ENCODE measurements at regions not wholly inside any gene's neighbourhood (a gene's known extent, or its start where the extent isn't known, plus 50 kb on each side); places are given as distances from the start of the nearest gene placed in this dataset.

DNA sequence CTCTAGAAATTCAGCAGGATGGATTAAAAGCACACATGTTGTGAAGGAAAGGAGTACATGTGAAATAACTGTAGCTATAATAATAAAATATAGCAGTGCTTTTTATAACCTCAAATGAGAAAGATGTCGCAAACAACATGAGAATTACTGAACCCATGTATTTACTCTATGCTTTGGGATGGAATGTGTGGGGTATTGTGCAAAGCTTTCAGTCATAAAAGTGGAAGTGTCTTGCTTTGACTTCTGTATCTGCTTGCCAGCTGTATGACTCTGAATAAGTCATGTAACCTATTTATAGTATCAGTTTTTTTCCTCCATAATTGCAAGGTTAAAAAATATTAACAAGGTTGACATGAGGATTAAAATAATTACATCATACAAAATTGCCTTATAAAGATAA lies 519.3 kb upstream of the CADM2 start:
- H3K27ac Mint-ChIP-seq = no peak overlapping the region
- H3K9me3 Mint-ChIP-seq = no peaks in the 10 kb centered on the region
- TF ChIP-seq, protein P1, sequence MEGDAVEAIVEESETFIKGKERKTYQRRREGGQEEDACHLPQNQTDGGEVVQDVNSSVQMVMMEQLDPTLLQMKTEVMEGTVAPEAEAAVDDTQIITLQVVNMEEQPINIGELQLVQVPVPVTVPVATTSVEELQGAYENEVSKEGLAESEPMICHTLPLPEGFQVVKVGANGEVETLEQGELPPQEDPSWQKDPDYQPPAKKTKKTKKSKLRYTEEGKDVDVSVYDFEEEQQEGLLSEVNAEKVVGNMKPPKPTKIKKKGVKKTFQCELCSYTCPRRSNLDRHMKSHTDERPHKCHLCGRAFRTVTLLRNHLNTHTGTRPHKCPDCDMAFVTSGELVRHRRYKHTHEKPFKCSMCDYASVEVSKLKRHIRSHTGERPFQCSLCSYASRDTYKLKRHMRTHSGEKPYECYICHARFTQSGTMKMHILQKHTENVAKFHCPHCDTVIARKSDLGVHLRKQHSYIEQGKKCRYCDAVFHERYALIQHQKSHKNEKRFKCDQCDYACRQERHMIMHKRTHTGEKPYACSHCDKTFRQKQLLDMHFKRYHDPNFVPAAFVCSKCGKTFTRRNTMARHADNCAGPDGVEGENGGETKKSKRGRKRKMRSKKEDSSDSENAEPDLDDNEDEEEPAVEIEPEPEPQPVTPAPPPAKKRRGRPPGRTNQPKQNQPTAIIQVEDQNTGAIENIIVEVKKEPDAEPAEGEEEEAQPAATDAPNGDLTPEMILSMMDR (conservative IDR thresholded peaks at IDR 0.05) = no peak
- H3K27me3 Mint-ChIP-seq = no peaks in the 10 kb centered on the region
- H3K4me3 Mint-ChIP-seq = no peak overlapping the region
- H3K4me1 Mint-ChIP-seq (ENCODE audit: unreplicated experiment) = no peaks in the 10 kb centered on the region
- H3K36me3 Mint-ChIP-seq = no peaks in the 10 kb centered on the region
- no peak for DNase-seq (ENCODE audit: extremely low spot score, unreplicated experiment)

DNA sequence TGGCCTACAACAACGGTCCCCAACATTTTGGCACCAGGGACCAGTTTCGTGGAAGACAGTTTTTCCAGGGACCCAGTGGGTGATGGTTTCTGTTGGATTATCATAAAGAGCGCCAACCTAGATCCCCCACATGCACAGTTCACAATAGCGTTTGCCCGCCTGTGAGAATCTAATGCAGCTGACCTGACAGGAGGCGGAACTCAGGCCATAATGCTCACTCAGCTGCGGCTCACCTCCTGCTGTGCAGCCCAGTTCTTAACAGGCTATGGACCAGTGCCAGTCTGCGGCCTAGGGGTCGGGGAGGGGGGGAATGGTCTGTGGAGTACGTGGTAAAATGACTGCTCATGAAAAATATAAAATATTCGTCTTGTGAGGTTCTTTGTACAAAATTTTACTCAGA lies 518.5 kb upstream of the CADM2 start:
- H3K27me3 Mint-ChIP-seq = no peaks in the 10 kb centered on the region
- no peaks in the 10 kb centered on the region for H3K36me3 Mint-ChIP-seq
- no peak for DNase-seq (ENCODE audit: extremely low spot score, unreplicated experiment)
- TF ChIP-seq, protein P1 (conservative IDR thresholded peaks at IDR 0.05) = no peak
- H3K9me3 Mint-ChIP-seq = no peaks in the 10 kb centered on the region
- no peak overlapping the region for H3K27ac Mint-ChIP-seq
- no peaks in the 10 kb centered on the region for H3K4me1 Mint-ChIP-seq (ENCODE audit: unreplicated experiment)
- H3K4me3 Mint-ChIP-seq = no peak overlapping the region

DNA sequence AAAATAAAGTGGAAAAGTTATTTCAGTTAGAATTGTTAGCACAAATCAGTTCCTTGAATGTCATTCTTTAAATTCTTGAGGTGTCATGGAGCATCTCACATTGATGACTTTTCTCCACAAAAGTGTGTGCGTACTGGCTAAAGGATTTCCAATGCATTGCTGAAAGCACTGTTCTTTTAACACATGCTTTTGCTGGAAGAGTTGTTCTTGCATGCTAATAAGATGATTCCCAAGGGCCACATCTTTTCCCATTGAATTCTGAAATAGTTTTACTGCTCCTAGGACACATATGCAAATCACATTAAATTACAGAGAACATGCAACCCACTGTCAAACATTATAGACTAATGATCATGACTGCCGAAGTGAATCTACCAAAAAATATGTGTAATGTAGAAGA lies 516.3 kb upstream of the CADM2 start:
- DNase-seq (ENCODE audit: extremely low spot score, unreplicated experiment) = no peak
- H3K9me3 Mint-ChIP-seq = no peaks in the 10 kb centered on the region
- no peaks in the 10 kb centered on the region for H3K36me3 Mint-ChIP-seq
- TF ChIP-seq, protein P1 (conservative IDR thresholded peaks at IDR 0.05) = no peak
- H3K27me3 Mint-ChIP-seq = no peaks in the 10 kb centered on the region
- no peak overlapping the region for H3K4me3 Mint-ChIP-seq
- H3K4me1 Mint-ChIP-seq (ENCODE audit: unreplicated experiment) = no peaks in the 10 kb centered on the region
- H3K27ac Mint-ChIP-seq = no peak overlapping the region

DNA sequence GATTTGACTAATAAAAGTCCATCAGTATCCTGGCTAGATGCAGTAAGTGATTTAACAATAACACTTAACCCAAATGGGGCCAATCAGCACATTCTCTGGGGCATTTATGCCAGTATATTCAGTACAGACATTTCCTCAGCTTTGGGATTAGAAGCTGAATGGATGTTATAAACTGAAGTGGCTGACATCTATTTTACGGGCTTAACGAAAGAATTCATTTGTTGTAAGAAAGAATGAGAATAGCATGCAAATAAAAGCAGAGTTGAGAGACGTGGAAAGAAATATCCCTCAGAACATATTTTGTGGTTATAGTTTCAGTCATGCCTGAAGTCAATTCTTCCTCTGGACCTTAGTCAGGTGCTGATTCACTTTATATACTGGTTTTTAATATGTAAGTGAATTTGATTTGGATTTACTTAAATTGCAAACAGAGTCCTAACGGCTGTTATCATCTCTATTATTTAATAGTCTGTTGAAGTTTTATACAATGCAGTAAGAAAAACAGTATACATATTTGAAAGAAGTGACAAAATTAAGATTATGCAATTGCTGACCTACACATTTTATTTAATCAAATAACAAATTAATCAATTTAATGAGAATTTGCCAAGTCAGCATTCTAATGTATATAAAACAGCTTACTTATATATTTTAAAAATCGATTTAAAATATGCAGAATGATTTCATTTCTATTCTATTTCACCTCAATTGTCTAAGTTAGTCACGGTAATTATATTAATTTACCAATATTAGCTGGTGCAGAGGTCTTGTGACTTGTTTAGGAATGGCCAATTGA lies 513.9 kb upstream of the CADM2 start:
- no peak overlapping the region for H3K27ac Mint-ChIP-seq
- no peaks in the 10 kb centered on the region for H3K9me3 Mint-ChIP-seq
- H3K4me1 Mint-ChIP-seq (ENCODE audit: unreplicated experiment) = no peaks in the 10 kb centered on the region
- no peaks in the 10 kb centered on the region for H3K36me3 Mint-ChIP-seq
- no peaks in the 10 kb centered on the region for H3K27me3 Mint-ChIP-seq
- DNase-seq (ENCODE audit: extremely low spot score, unreplicated experiment) = no peak
- H3K4me3 Mint-ChIP-seq = no peak overlapping the region
- TF ChIP-seq, protein P1 (conservative IDR thresholded peaks at IDR 0.05) = no peak

DNA sequence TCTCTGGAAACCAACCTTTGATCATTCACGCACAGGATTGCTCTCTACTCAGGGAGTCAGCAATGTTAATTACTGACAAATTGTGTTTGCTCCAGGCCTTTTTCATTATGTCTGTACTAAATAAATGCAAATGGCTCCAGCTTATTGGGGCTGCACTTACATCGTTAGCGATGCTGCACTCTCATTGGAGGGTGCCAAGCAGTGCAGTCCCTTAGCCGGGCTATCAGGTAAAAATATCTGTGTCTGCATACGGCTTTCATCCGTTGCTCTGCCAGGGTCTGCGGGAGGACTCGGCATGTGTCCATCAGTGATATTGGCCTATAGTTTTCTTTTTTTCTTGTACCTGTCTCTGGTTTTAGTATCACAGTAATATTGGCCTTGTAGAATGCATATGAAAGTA lies 471.5 kb upstream of the CADM2 start:
- no peak overlapping the region for H3K4me3 Mint-ChIP-seq
- no peaks in the 10 kb centered on the region for H3K36me3 Mint-ChIP-seq
- H3K9me3 Mint-ChIP-seq = peaks cover 4% of the 10 kb centered on the region
- no peak overlapping the region for H3K27ac Mint-ChIP-seq
- H3K4me1 Mint-ChIP-seq (ENCODE audit: unreplicated experiment) = no peaks in the 10 kb centered on the region
- no peaks in the 10 kb centered on the region for H3K27me3 Mint-ChIP-seq
- TF ChIP-seq, protein P1 (conservative IDR thresholded peaks at IDR 0.05) = no peak
- no peak for DNase-seq (ENCODE audit: extremely low spot score, unreplicated experiment)
